Fibroblast of lung (primary cell): ENCODE measurements at regions not wholly inside any gene's neighbourhood (a gene's known extent, or its start where the extent isn't known, plus 50 kb on each side); places are given as distances from the start of the nearest gene placed in this dataset.
A peak's percentile ranks its signal among the peaks of the same experiment; 100 is the strongest.

ENCODE experiments used
- DNase-seq, 2 donors: peaks; one replicate each; pipeline versions ENCODE4 v3.0.0 to v3.0.0-alpha.2; 2010; ENCODE audit warnings: low read depth in 2 of 2
- H2AFZ ChIP-seq: 2 replicates; pipeline ENCODE4 v1.5.1; 2012; ENCODE audit warnings: low read length, control low read depth, inconsistent platforms
- H3K27ac ChIP-seq: 2 replicates; pipeline ENCODE4 v1.5.1; 2011; ENCODE audit warnings: low read length, control low read depth; ENCODE audit not compliant: insufficient read depth
- H3K27me3 ChIP-seq: 2 replicates; pipeline ENCODE4 v1.5.1; 2011; ENCODE audit warnings: mild to moderate bottlenecking, low read length; ENCODE audit not compliant: control insufficient read depth, insufficient read depth
- H3K36me3 ChIP-seq: 2 replicates; pipeline ENCODE4 v1.5.1; 2011; ENCODE audit warnings: low read length; ENCODE audit not compliant: control insufficient read depth, insufficient read depth
- H3K4me1 ChIP-seq: 2 replicates; pipeline ENCODE4 v1.5.1; 2011; ENCODE audit warnings: low read length; ENCODE audit not compliant: control insufficient read depth, insufficient read depth; ENCODE audit errors: extremely low read depth
- H3K4me2 ChIP-seq: 2 replicates; pipeline ENCODE4 v1.5.1; 2011; ENCODE audit warnings: low read length, control low read depth; ENCODE audit not compliant: insufficient read depth; ENCODE audit errors: extremely low read depth
- H3K4me3 ChIP-seq, 4 experiments: fragments of 200-600 bp in 1 of 4; sonication (generic) in 1 of 4; replicated peaks in 1 of 4; 2 replicates each; pipeline ENCODE4 v1.5.1; 2011 to 2016; ENCODE audit warnings: low read length in 4 of 4, low read depth in 3 of 4, mild to moderate bottlenecking in 3 of 4, control low read depth in 2 of 4, inconsistent platforms in 1 of 4, mixed read lengths in 1 of 4; ENCODE audit not compliant: insufficient read depth in 1 of 4; ENCODE audit errors: control extremely low read depth in 1 of 4
- H3K79me2 ChIP-seq: 2 replicates; pipeline ENCODE4 v1.5.1; 2012; ENCODE audit warnings: mild to moderate bottlenecking, low read length, inconsistent platforms; ENCODE audit not compliant: control insufficient read depth, insufficient read depth
- H3K9ac ChIP-seq: 2 replicates; pipeline ENCODE4 v1.5.1; 2011; ENCODE audit warnings: mild to moderate bottlenecking, low read length, control low read depth; ENCODE audit not compliant: insufficient read depth
- H3K9me3 ChIP-seq: 2 replicates; pipeline ENCODE4 v1.5.1; 2012; ENCODE audit warnings: low read depth, low read length; ENCODE audit not compliant: control insufficient read depth, insufficient read depth
- H4K20me1 ChIP-seq: 2 replicates; pipeline ENCODE4 v1.5.1; 2011; ENCODE audit warnings: low read length; ENCODE audit not compliant: control insufficient read depth, insufficient read depth; ENCODE audit errors: extremely low read depth
- CTCF ChIP-seq, 2 donors: IDR thresholded peaks in 1 of 2; conservative IDR thresholded peaks in 1 of 2; 1 replicate in 1 of 2; 2 replicates in 1 of 2; pipeline ENCODE4 v1.5.1; 2011 to 2012; ENCODE audit warnings: low read length in 2 of 2, control low read depth in 1 of 2, inconsistent platforms in 1 of 2, low read depth in 1 of 2, mild to moderate bottlenecking in 1 of 2
- EZH2 ChIP-seq: IDR thresholded peaks from 2 replicates; pipeline ENCODE4 v1.5.1; 2012; ENCODE audit warnings: low read length, control low read depth, mild to moderate bottlenecking; ENCODE audit errors: missing control alignments

DNA sequence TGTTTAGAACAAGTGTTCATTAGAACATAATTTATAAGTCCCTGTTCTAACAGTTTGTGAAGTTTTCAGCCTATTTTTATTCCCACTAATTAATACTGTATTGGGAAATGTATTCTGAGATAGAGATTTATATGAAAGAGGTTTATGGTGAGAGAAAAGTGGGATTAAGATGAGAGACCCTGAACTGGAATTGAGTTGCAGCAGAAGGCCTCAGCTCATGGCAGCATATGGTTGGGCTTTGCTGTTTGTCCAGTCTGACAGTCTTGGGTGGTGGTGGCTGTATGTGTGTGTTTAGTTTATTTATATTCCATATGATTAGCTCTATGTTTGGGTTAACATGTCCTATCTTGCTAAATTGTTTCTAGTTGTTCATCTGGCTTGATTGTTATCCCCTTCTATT is 575.1 kb downstream of the SLITRK5 start:
- H3K4me2 ChIP-seq = no peak overlapping the region
- no peak overlapping the region for H3K27ac ChIP-seq
- H3K9ac ChIP-seq = no peak overlapping the region
- H3K79me2 ChIP-seq = no peaks in the 10 kb centered on the region
- no peaks in the 10 kb centered on the region for H3K36me3 ChIP-seq
- no peak overlapping the region for H2AFZ ChIP-seq
- H3K4me3 ChIP-seq = no peak overlapping the region
- no peaks in the 10 kb centered on the region for H4K20me1 ChIP-seq
- DNase-seq = peak in 1 of 2 donors; percentile 8
- H3K9me3 ChIP-seq = no peaks in the 10 kb centered on the region
- no peaks in the 10 kb centered on the region for H3K4me1 ChIP-seq
- TF ChIP-seq EZH2 = no peak
- no peak for TF ChIP-seq CTCF (conservative IDR thresholded peaks at IDR 0.05 in 1 of 2, IDR thresholded peaks at IDR 0.05 in 1 of 2; ENCODE audit: low read depth in 1 of 2, low read length in 2 of 2)
- H3K27me3 ChIP-seq = no peaks in the 10 kb centered on the region

- no peak for TF ChIP-seq CTCF (conservative IDR thresholded peaks at IDR 0.05 in 1 of 2, IDR thresholded peaks at IDR 0.05 in 1 of 2; ENCODE audit: low read depth in 1 of 2, low read length in 2 of 2)
- TF ChIP-seq EZH2 = no peak
- no peak overlapping the region for H2AFZ ChIP-seq
These were observed 577.2 kb downstream of the SLITRK5 start for GRCh38 chr13:88248393-88248792.

GRCh38 chr13:88257706-88258105 is 586.5 kb downstream of the SLITRK5 start:
- H3K79me2 ChIP-seq = no peaks in the 10 kb centered on the region
- no peak overlapping the region for H2AFZ ChIP-seq
- no peak overlapping the region for H3K4me2 ChIP-seq
- no peaks in the 10 kb centered on the region for H3K9me3 ChIP-seq
- H3K27me3 ChIP-seq = no peaks in the 10 kb centered on the region
- no peaks in the 10 kb centered on the region for H3K36me3 ChIP-seq
- no peaks in the 10 kb centered on the region for H3K4me1 ChIP-seq
- H4K20me1 ChIP-seq = no peaks in the 10 kb centered on the region
- no peak for TF ChIP-seq EZH2
- TF ChIP-seq CTCF (conservative IDR thresholded peaks at IDR 0.05 in 1 of 2, IDR thresholded peaks at IDR 0.05 in 1 of 2; ENCODE audit: low read depth in 1 of 2, low read length in 2 of 2) = no peak
- DNase-seq = no peak
- H3K4me3 ChIP-seq = no peak overlapping the region
- no peak overlapping the region for H3K27ac ChIP-seq
- no peak overlapping the region for H3K9ac ChIP-seq

More at GRCh38 chr13:88248393-88248792, 577.2 kb downstream of the SLITRK5 start:
- Histone ChIP-seq H3K4me3 (no peak overlapping the region), H3K27ac (no peak overlapping the region), H3K9me3 (no peaks in the 10 kb centered on the region), H3K4me1 (no peaks in the 10 kb centered on the region), H3K36me3 (no peaks in the 10 kb centered on the region), H3K79me2 (no peaks in the 10 kb centered on the region), H4K20me1 (no peaks in the 10 kb centered on the region), H3K9ac (no peak overlapping the region), H3K4me2 (no peak overlapping the region), H3K27me3 (no peaks in the 10 kb centered on the region)
- no peak for DNase-seq
